ENCODE measurements at regions not wholly inside any gene's neighbourhood (a gene's known extent, or its start where the extent isn't known, plus 50 kb on each side); places are given as distances from the start of the nearest gene placed in this dataset.

- TF ChIP-seq ZC3H10 (CRISPR knock-in tag; IDR thresholded peaks at IDR 0.05) (no peak), ZFP30 (CRISPR knock-in tag; IDR thresholded peaks at IDR 0.05) (no peak), TOX (CRISPR knock-in tag; IDR thresholded peaks at IDR 0.05; ENCODE audit: borderline replicate concordance) (no peak), CSDC2 (CRISPR knock-in tag; IDR thresholded peaks at IDR 0.05) (no peak)
- no peak for ATAC-seq
Observed at GRCh38 chr5:179472641-179473040, 77.7 kb upstream of the RUFY1 start.

GRCh38 chr5:179472174-179472573 is 78.2 kb upstream of the RUFY1 start:
- no peak for TF ChIP-seq POU6F1 (CRISPR knock-in tag; IDR thresholded peaks at IDR 0.05; ENCODE audit: borderline replicate concordance, low read depth)
- no peak for TF ChIP-seq ZNF565 (CRISPR knock-in tag; conservative IDR thresholded peaks at IDR 0.05; ENCODE audit: low read depth)
- TF ChIP-seq BACH2 (CRISPR knock-in tag; IDR thresholded peaks at IDR 0.05; ENCODE audit: borderline replicate concordance) = no peak
- no peak for TF ChIP-seq TSHZ2 (CRISPR knock-in tag; IDR thresholded peaks at IDR 0.05)
- TF ChIP-seq RARB (CRISPR knock-in tag; IDR thresholded peaks at IDR 0.05) = no peak
- no peak for TF ChIP-seq ARNTL (CRISPR knock-in tag; IDR thresholded peaks at IDR 0.05; ENCODE audit: borderline replicate concordance, low read depth)
- TF ChIP-seq CREB5 (CRISPR knock-in tag; IDR thresholded peaks at IDR 0.05; ENCODE audit: low read depth) = no peak
- no peak for TF ChIP-seq OSR1 (CRISPR knock-in tag; IDR thresholded peaks at IDR 0.05)
- no peak for TF ChIP-seq PATZ1 (CRISPR knock-in tag; IDR thresholded peaks at IDR 0.05; ENCODE audit: borderline replicate concordance)
- no peak for TF ChIP-seq ZC3H10 (CRISPR knock-in tag; IDR thresholded peaks at IDR 0.05)
- no peak for TF ChIP-seq PPARA (CRISPR knock-in tag; IDR thresholded peaks at IDR 0.05; ENCODE audit: borderline replicate concordance)
- no peak for TF ChIP-seq TCF4 (CRISPR knock-in tag; IDR thresholded peaks at IDR 0.05; ENCODE audit: borderline replicate concordance)
- no peak for TF ChIP-seq ZNF8 (CRISPR knock-in tag; IDR thresholded peaks at IDR 0.05)
- no peak for ATAC-seq

- TF ChIP-seq OSR1 (CRISPR knock-in tag; IDR thresholded peaks at IDR 0.05) = no peak
- no peak for TF ChIP-seq TOX (CRISPR knock-in tag; IDR thresholded peaks at IDR 0.05; ENCODE audit: borderline replicate concordance)
- TF ChIP-seq ESRRG (CRISPR knock-in tag; IDR thresholded peaks at IDR 0.05) = no peak
- TF ChIP-seq ZNF565 (CRISPR knock-in tag; conservative IDR thresholded peaks at IDR 0.05; ENCODE audit: low read depth) = no peak
- TF ChIP-seq RARB (CRISPR knock-in tag; IDR thresholded peaks at IDR 0.05) = no peak
- ATAC-seq = no peak
Observed at GRCh38 chr5:179470201-179470600, 80.2 kb upstream of the RUFY1 start.

- TF ChIP-seq CSRNP3 (CRISPR knock-in tag; IDR thresholded peaks at IDR 0.05) = no peak
- no peak for TF ChIP-seq GLIS3 (CRISPR knock-in tag; IDR thresholded peaks at IDR 0.05)
- no peak for TF ChIP-seq SNAI2 (CRISPR knock-in tag; IDR thresholded peaks at IDR 0.05)
- no peak for TF ChIP-seq CSDC2 (CRISPR knock-in tag; IDR thresholded peaks at IDR 0.05)
- no peak for TF ChIP-seq ESRRG (CRISPR knock-in tag; IDR thresholded peaks at IDR 0.05)
- no peak for TF ChIP-seq ZFP30 (CRISPR knock-in tag; IDR thresholded peaks at IDR 0.05)
- TF ChIP-seq ZNF8 (CRISPR knock-in tag; IDR thresholded peaks at IDR 0.05) = no peak
- no peak for TF ChIP-seq ZNF70 (CRISPR knock-in tag; IDR thresholded peaks at IDR 0.05)
- TF ChIP-seq POU6F1 (CRISPR knock-in tag; IDR thresholded peaks at IDR 0.05; ENCODE audit: borderline replicate concordance, low read depth) = no peak
- TF ChIP-seq CREB5 (CRISPR knock-in tag; IDR thresholded peaks at IDR 0.05; ENCODE audit: low read depth) = no peak
- no peak for TF ChIP-seq PPARA (CRISPR knock-in tag; IDR thresholded peaks at IDR 0.05; ENCODE audit: borderline replicate concordance)
- no peak for TF ChIP-seq PATZ1 (CRISPR knock-in tag; IDR thresholded peaks at IDR 0.05; ENCODE audit: borderline replicate concordance)
- no peak for ATAC-seq
Observed at GRCh38 chr5:179468696-179469095, 81.7 kb upstream of the RUFY1 start.

Data from SK-N-SH treated with all-trans-retinoic acid at 6 μM for 48 hours (cell line).